Neural crest cell (in vitro differentiated cells): ENCODE measurements at regions not wholly inside any gene's neighbourhood (a gene's known extent, or its start where the extent isn't known, plus 50 kb on each side); places are given as distances from the start of the nearest gene placed in this dataset.

Experiments
- DNase-seq: peaks from one replicate; pipeline ENCODE4 v3.0.0; 2021; ENCODE audit warnings: low read depth, mixed read lengths, low spot score
- H3K27ac Mint-ChIP-seq: one replicate; pipeline ENCODE4 v1.8.0; 2021; ENCODE audit warnings: mild to moderate bottlenecking, mixed read lengths; ENCODE audit not compliant: unreplicated experiment
- H3K27me3 Mint-ChIP-seq: 2 replicates; pipeline ENCODE4 v1.8.0; 2021; ENCODE audit warnings: low read depth, mild to moderate bottlenecking, mixed read lengths
- H3K36me3 Mint-ChIP-seq: 2 replicates; pipeline ENCODE4 v1.8.0; 2021; ENCODE audit warnings: low read depth, mild to moderate bottlenecking, mixed read lengths
- H3K4me1 Mint-ChIP-seq: 2 replicates; pipeline ENCODE4 v1.8.0; 2021; ENCODE audit warnings: mixed read lengths
- H3K4me3 Mint-ChIP-seq: one replicate; pipeline ENCODE4 v1.8.0; 2021; ENCODE audit warnings: mild to moderate bottlenecking, mixed read lengths
- H3K9me3 Mint-ChIP-seq: 2 replicates; pipeline ENCODE4 v1.8.0; 2021; ENCODE audit warnings: mixed read lengths
- TF ChIP-seq, protein P1 (sequence below): fragments of 200-600 bp; sonication (generic); conservative IDR thresholded peaks from 2 replicates; pipeline ENCODE4 v1.5.0; 2021; ENCODE audit warnings: antibody characterized with exemption, mild to moderate bottlenecking

DNA sequence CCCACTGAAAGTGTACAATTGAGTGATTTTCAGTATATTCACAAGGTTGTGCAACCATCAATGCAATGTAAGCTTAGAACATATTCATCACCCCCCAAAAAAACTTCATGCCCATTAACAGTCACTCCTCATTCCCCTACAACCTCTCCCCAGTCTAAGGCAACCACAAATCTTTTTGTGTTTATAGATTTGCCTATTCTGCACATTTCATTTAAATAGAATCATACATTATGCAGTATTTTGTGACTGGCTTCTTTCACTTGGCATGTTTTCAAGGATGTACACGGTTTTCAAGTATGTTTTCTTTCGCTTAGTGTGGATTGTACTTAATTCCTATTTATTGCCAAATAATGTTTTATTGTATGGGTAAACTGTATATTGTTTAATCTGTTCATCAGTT lies 95.6 kb upstream of the ADRA1D start:
- Mint-ChIP-seq H3K27ac (no peak overlapping the region), H3K36me3 (no peaks in the 10 kb centered on the region), H3K4me3 (no peak overlapping the region), H3K27me3 (peaks cover 22% of the 10 kb centered on the region), H3K9me3 (no peaks in the 10 kb centered on the region), H3K4me1 (peaks cover 12% of the 10 kb centered on the region)
- TF ChIP-seq, protein P1, sequence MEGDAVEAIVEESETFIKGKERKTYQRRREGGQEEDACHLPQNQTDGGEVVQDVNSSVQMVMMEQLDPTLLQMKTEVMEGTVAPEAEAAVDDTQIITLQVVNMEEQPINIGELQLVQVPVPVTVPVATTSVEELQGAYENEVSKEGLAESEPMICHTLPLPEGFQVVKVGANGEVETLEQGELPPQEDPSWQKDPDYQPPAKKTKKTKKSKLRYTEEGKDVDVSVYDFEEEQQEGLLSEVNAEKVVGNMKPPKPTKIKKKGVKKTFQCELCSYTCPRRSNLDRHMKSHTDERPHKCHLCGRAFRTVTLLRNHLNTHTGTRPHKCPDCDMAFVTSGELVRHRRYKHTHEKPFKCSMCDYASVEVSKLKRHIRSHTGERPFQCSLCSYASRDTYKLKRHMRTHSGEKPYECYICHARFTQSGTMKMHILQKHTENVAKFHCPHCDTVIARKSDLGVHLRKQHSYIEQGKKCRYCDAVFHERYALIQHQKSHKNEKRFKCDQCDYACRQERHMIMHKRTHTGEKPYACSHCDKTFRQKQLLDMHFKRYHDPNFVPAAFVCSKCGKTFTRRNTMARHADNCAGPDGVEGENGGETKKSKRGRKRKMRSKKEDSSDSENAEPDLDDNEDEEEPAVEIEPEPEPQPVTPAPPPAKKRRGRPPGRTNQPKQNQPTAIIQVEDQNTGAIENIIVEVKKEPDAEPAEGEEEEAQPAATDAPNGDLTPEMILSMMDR: no peak
- DNase-seq: no peak

DNA sequence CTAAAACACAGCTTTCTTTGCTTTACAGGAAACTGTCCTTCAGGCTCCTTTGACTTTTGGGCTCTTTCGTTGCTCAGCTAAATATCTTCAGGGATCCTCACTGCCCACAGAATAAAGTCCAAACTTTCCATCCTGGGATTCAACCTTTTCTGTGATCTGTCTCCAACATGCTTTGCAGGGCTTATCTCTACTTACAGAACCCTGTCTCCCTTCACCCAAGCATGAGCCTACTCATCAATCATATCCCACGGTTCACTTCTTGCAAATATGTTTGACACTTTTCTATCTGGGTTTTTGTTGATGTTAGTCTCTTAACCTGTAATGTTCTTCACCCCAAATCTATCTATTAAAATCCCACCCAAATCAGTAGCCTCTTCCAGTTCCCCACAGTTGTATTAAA lies 93.5 kb upstream of the ADRA1D start:
- no peaks in the 10 kb centered on the region for H3K36me3 Mint-ChIP-seq
- no peak for DNase-seq
- H3K27ac Mint-ChIP-seq: no peak overlapping the region
- TF ChIP-seq, protein P1: no peak
- H3K4me1 Mint-ChIP-seq: peaks cover 12% of the 10 kb centered on the region
- no peaks in the 10 kb centered on the region for H3K9me3 Mint-ChIP-seq
- H3K4me3 Mint-ChIP-seq: no peak overlapping the region
- H3K27me3 Mint-ChIP-seq: peaks cover 22% of the 10 kb centered on the region

DNA sequence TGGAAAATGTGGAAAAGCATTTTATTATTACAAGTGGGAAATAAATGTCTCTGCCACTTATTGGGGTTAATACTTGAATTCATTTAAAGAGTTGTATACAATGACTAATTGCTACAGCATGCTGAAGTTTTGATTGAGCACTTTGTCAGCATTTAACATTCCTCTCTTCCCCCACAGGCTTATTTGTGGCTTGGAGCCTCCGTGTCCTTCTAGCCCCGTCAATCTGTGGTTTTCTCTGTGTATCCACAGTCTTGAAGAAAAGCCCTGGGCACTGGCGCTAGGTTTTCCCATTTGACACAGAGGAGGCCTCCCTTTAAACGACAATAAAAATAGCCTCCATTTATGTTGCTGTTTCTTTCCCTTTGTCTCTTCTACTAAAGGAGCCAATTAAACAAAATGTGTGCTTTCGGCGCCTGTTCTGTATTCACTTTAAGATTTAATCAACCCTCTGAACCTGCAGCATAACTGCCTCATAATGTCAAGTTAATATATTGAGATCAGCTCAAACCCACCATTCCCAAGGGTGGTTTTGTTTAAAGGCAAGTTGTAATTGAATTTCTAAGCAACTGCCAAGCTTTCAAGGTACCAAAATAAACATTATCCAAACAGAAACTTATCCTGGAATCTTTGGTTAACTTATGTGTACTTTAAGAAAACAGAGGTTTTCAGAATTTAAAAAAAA lies 92.9 kb upstream of the ADRA1D start:
- Mint-ChIP-seq H3K36me3 (no peaks in the 10 kb centered on the region), H3K27me3 (peaks cover 22% of the 10 kb centered on the region), H3K27ac (no peak overlapping the region), H3K9me3 (no peaks in the 10 kb centered on the region), H3K4me3 (no peak overlapping the region), H3K4me1 (peaks cover 12% of the 10 kb centered on the region)
- TF ChIP-seq, protein P1: no peak
- DNase-seq: no peak

DNA sequence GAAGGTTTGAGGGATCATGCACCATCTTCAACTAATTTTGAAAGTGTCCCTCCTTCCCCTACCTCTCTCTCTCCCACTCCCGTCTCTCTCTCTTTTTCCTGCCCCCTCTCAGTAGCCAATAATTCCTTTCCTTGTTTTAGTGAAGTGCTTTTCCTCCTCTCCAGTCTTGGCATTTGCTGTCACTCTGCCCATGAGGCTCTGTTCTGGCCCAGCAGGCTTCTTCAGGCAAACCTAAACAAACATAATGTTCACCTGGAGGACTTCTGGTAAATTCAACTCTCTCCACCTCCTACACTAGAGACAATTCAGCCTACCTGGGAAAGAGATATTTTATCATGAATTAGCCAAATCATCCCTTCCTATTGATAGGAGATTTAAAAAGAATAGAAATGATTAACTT lies 86.6 kb upstream of the ADRA1D start:
- Mint-ChIP-seq H3K36me3 (no peaks in the 10 kb centered on the region), H3K4me3 (no peak overlapping the region), H3K27me3 (peaks cover 8% of the 10 kb centered on the region), H3K9me3 (no peaks in the 10 kb centered on the region), H3K27ac (no peak overlapping the region), H3K4me1 (no peaks in the 10 kb centered on the region)
- no peak for DNase-seq
- TF ChIP-seq, protein P1: no peak

DNA sequence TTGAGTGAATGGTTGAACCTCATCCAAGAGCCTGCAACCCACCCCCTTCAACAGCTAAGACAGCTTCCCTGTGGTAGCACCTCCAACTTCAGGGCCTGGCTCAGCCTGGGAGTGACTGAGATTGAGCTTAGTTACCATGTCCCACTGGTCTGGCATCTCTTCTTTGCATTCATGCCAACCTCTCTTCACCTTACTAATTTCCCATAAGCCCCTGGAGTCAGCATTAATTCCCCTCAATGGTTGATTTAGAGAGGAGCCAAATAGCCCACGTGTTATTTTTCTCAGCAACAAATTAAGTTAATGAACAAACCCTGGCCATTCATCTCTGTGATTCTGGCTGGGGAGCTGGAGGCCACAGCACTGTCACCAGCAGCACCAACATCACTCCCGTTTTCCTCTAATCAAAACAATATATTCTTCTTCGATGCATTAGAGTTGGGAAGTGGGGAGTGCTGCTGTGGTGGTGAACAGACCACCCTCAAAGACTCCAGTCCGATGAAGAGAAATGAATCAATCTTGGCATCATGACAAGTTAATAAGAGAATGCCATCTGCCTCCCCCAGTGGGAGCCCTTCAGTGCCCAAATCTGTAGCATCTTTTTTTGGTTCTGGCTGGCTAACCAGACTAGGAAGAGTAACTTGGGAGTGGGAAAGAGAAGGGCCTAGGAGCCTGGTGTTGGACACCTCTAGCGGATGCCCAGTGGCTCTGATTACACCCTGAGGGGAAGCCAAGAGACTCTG lies 83.2 kb upstream of the ADRA1D start:
- TF ChIP-seq, protein P1: no peak
- H3K4me3 Mint-ChIP-seq: no peak overlapping the region

More for the DNA sequence above, 83.2 kb upstream of the ADRA1D start:
- no peaks in the 10 kb centered on the region for H3K4me1 Mint-ChIP-seq
- no peaks in the 10 kb centered on the region for H3K9me3 Mint-ChIP-seq
- no peaks in the 10 kb centered on the region for H3K36me3 Mint-ChIP-seq
- H3K27ac Mint-ChIP-seq: no peak overlapping the region
- peaks cover 2% of the 10 kb centered on the region for H3K27me3 Mint-ChIP-seq
- no peak for DNase-seq
